ENCODE measurements at regions not wholly inside any gene's neighbourhood (a gene's known extent, or its start where the extent isn't known, plus 50 kb on each side); places are given as distances from the start of the nearest gene placed in this dataset.

- no peak for DNase-seq
Measured at GRCh38 chr12:93256256-93256969, 121.3 kb upstream of the NUDT4 start.

GRCh38 chr12:93261505-93262094 lies 116.1 kb upstream of the NUDT4 start:
- DNase-seq, result no peak

GRCh38 chr12:93272997-93273396 lies 104.7 kb upstream of the NUDT4 start:
- no peak for DNase-seq

- no peak for DNase-seq
Measured at GRCh38 chr12:93273834-93274564, 103.7 kb upstream of the NUDT4 start.

GRCh38 chr12:93274937-93275336 lies 102.8 kb upstream of the NUDT4 start:
- no peak for DNase-seq

GRCh38 chr12:93275589-93275988 lies 102.1 kb upstream of the NUDT4 start:
- no peak for DNase-seq

GRCh38 chr12:93279565-93280412 lies 97.9 kb upstream of the NUDT4 start:
- DNase-seq, result no peak

- no peak for DNase-seq
Measured at GRCh38 chr12:93287149-93287548, 90.6 kb upstream of the NUDT4 start.

- no peak for DNase-seq
Measured at GRCh38 chr12:93288626-93289025, 89.1 kb upstream of the NUDT4 start.

- DNase-seq, result no peak
Measured at GRCh38 chr12:93290391-93290790, 87.3 kb upstream of the NUDT4 start.

- no peak for DNase-seq
Measured at GRCh38 chr12:93292213-93292612, 85.5 kb upstream of the NUDT4 start.

GRCh38 chr12:93292731-93293566 lies 84.8 kb upstream of the NUDT4 start:
- DNase-seq, result no peak

GRCh38 chr12:93297032-93297431 lies 80.7 kb upstream of the NUDT4 start:
- no peak for DNase-seq

- DNase-seq, result no peak
Measured at GRCh38 chr12:93297536-93297935, 80.2 kb upstream of the NUDT4 start.

GRCh38 chr12:93299262-93299846 lies 78.4 kb upstream of the NUDT4 start:
- no peak for DNase-seq

GRCh38 chr12:93300611-93301021 lies 77.1 kb upstream of the NUDT4 start:
- peak; percentile 37 for DNase-seq

- peak; percentile 18 for DNase-seq
Measured at GRCh38 chr12:93302331-93303229, 75.1 kb upstream of the NUDT4 start.

- DNase-seq, result no peak
Measured at GRCh38 chr12:93306636-93307035, 71.1 kb upstream of the NUDT4 start.

GRCh38 chr12:93308281-93308680 lies 69.4 kb upstream of the NUDT4 start:
- DNase-seq, result no peak

GRCh38 chr12:93311827-93312226 lies 65.9 kb upstream of the NUDT4 start:
- no peak for DNase-seq

GRCh38 chr12:93314177-93314497 lies 63.6 kb upstream of the NUDT4 start:
- DNase-seq, result no peak

Measured in hematopoietic multipotent progenitor cell treated with erythropoietin and hydrocortisone succinate and interleukin-3 and kit ligand, for 8 days (in vitro differentiated cells).